Transverse colon (tissue), 4 donors: ENCODE measurements at regions not wholly inside any gene's neighbourhood (a gene's known extent, or its start where the extent isn't known, plus 50 kb on each side); places are given as distances from the start of the nearest gene placed in this dataset.

Experiments
- DNase-seq: peaks from one replicate; pipeline ENCODE4 v3.0.0-alpha.2; 2019
- H3K27ac ChIP-seq, 4 donors: fragments of 200-600 bp; sonication (generic); 2 replicates each; pipeline ENCODE4 v1.5.1; 2016 to 2018; ENCODE audit warnings: inconsistent platforms in 4 of 4
- H3K27me3 ChIP-seq: fragments of 200-600 bp; sonication (generic); 2 replicates; pipeline ENCODE4 v1.5.1; 2017; ENCODE audit warnings: inconsistent platforms
- H3K36me3 ChIP-seq, 4 donors: fragments of 200-600 bp; sonication (generic); 2 replicates each; pipeline ENCODE4 v1.5.1; 2017 to 2019; ENCODE audit warnings: inconsistent platforms in 4 of 4
- H3K4me1 ChIP-seq, 4 donors: fragments of 200-600 bp; sonication (generic); 2 replicates each; pipeline ENCODE4 v1.5.1; 2017 to 2020; ENCODE audit warnings: inconsistent platforms in 4 of 4
- H3K4me3 ChIP-seq, 4 donors: fragments of 200-600 bp; sonication (generic); 1 replicate in 1 of 4; 2 replicates in 3 of 4; pipeline versions ENCODE4 v1.5.1 to v1.6.1; 2017 to 2019; ENCODE audit warnings: inconsistent platforms in 4 of 4
- H3K9me3 ChIP-seq, 2 donors: fragments of 200-600 bp; sonication (generic); 2 replicates each; pipeline ENCODE4 v1.5.1; 2017 to 2019; ENCODE audit warnings: inconsistent platforms in 2 of 2
- CTCF ChIP-seq, 5 experiments: fragments of 200-600 bp in 3 of 5; fragments of 450-650 bp in 2 of 5; sonication (generic) in 3 of 5; IDR thresholded peaks; 1 replicate in 2 of 5; 2 replicates in 3 of 5; pipeline ENCODE4 v1.5.1; 2016 to 2017; ENCODE audit warnings: antibody characterized with exemption in 5 of 5, inconsistent platforms in 3 of 5, mild to moderate bottlenecking in 2 of 5, moderate library complexity in 1 of 5
- EP300 ChIP-seq: sonication (generic); formaldehyde crosslinking; IDR thresholded peaks from one replicate; pipeline ENCODE4 v1.6.1; 2017; ENCODE audit warnings: antibody characterized with exemption, low read depth
- POLR2A ChIP-seq: fragments of 450-650 bp; IDR thresholded peaks from one replicate; pipeline ENCODE4 v1.6.1; 2016; ENCODE audit warnings: antibody characterized with exemption, mild to moderate bottlenecking, moderate library complexity
- POLR2AphosphoS5 ChIP-seq, 3 donors: sonication (generic); formaldehyde crosslinking; IDR thresholded peaks; one replicate each; pipeline ENCODE4 v1.6.1; 2016; ENCODE audit warnings: antibody characterized with exemption in 3 of 3
- WGBS, 2 donors: methylation state at CpG; one replicate each; pipeline ENCODE4 v1.1.5; 2018; ENCODE audit warnings: low coverage in 1 of 2; 5-methylcytosine and 5-hydroxymethylcytosine counted together
- in situ Hi-C, 4 donors: fragments of 200-750 bp; cut with MboI; loops; one replicate each; pipeline versions ENCODE4 v1.15.0 to v1.15.1; 2017; ENCODE audit warnings: low sequenced_read_pairs in 3 of 4, low pct_ligation_motif_present in 1 of 4, low pct_unique_long_range_greater_than_20kb in 1 of 4
- intact Hi-C: fragments of 100-400 bp; cut with DNase I; formaldehyde crosslinking; loops from one replicate; pipeline ENCODE4 v1.15.1; 2023; ENCODE audit warnings: low total_unique reads

GRCh38 chr5:136621743-136622142 is 256.4 kb upstream of the TRPC7 start:
- Histone ChIP-seq H3K27me3 (no peaks in the 10 kb centered on the region), H3K36me3 (no peaks in the 10 kb centered on the region), H3K4me3 (no peak overlapping the region), H3K27ac (no peak overlapping the region), H3K4me1 (no peaks in the 10 kb centered on the region), H3K9me3 (no peaks in the 10 kb centered on the region)
- intact Hi-C loops (no loop called here), in situ Hi-C loops (no loop called here)
- WGBS, 2 donors: 38 to 44% methylated on average over 3 of the region's 3 CpGs
- TF ChIP-seq EP300 (no peak), CTCF (IDR thresholded peaks at IDR 0.05) (no peak), POLR2AphosphoS5 (IDR thresholded peaks at IDR 0.05) (no peak), POLR2A (no peak)
- no peak for DNase-seq

- Histone ChIP-seq H3K27ac (no peak overlapping the region), H3K27me3 (no peaks in the 10 kb centered on the region), H3K4me3 (no peak overlapping the region), H3K9me3 (no peaks in the 10 kb centered on the region), H3K36me3 (no peaks in the 10 kb centered on the region), H3K4me1 (no peaks in the 10 kb centered on the region)
- WGBS, 2 donors: 88 to 89% methylated on average over 1 of the region's 1 CpG
- TF ChIP-seq POLR2A: no peak
- no peak for TF ChIP-seq CTCF (IDR thresholded peaks at IDR 0.05)
- TF ChIP-seq POLR2AphosphoS5 (IDR thresholded peaks at IDR 0.05): no peak
- TF ChIP-seq EP300: no peak
- intact Hi-C loops (no loop called here), in situ Hi-C loops (no loop called here)
- DNase-seq: no peak
These were observed 255.3 kb upstream of the TRPC7 start for GRCh38 chr5:136620621-136621020.

- intact Hi-C loops: no loop called here
- Histone ChIP-seq H3K27me3 (no peaks in the 10 kb centered on the region), H3K4me3 (no peak overlapping the region), H3K36me3 (no peaks in the 10 kb centered on the region), H3K4me1 (no peaks in the 10 kb centered on the region), H3K27ac (no peak overlapping the region), H3K9me3 (no peaks in the 10 kb centered on the region)
- WGBS, 2 donors: 27 to 38% methylated on average over 1 of the region's 1 CpG
- in situ Hi-C loops: no loop called here
- TF ChIP-seq POLR2AphosphoS5 (IDR thresholded peaks at IDR 0.05): no peak
- no peak for TF ChIP-seq EP300
- DNase-seq: no peak
These were observed 254.7 kb upstream of the TRPC7 start for GRCh38 chr5:136620016-136620419.

- no peak overlapping the region for H3K4me3 ChIP-seq
- TF ChIP-seq POLR2AphosphoS5 (IDR thresholded peaks at IDR 0.05): no peak
- no peak for TF ChIP-seq POLR2A
- TF ChIP-seq EP300: no peak
- TF ChIP-seq CTCF (IDR thresholded peaks at IDR 0.05): no peak
- in situ Hi-C loops: no loop called here
- H3K9me3 ChIP-seq: no peaks in the 10 kb centered on the region
- WGBS, 2 donors: 79 to 85% methylated on average over 2 to 3 of the region's 3 CpGs
- H3K36me3 ChIP-seq: no peaks in the 10 kb centered on the region
- no peaks in the 10 kb centered on the region for H3K4me1 ChIP-seq
- H3K27me3 ChIP-seq: no peaks in the 10 kb centered on the region
- intact Hi-C loops: no loop called here
- H3K27ac ChIP-seq: no peak overlapping the region
- DNase-seq: no peak
These were observed 254.2 kb upstream of the TRPC7 start for GRCh38 chr5:136619556-136619955.

GRCh38 chr5:136615251-136616119 is 250.1 kb upstream of the TRPC7 start:
- Histone ChIP-seq H3K36me3 (no peaks in the 10 kb centered on the region), H3K27me3 (no peaks in the 10 kb centered on the region), H3K9me3 (no peaks in the 10 kb centered on the region), H3K4me3 (no peak overlapping the region), H3K4me1 (no peaks in the 10 kb centered on the region), H3K27ac (no peak overlapping the region)
- intact Hi-C loops: no loop called here
- TF ChIP-seq CTCF (IDR thresholded peaks at IDR 0.05): no peak
- TF ChIP-seq EP300: no peak
- TF ChIP-seq POLR2A: no peak
- no peak for TF ChIP-seq POLR2AphosphoS5 (IDR thresholded peaks at IDR 0.05)
- in situ Hi-C loops: no loop called here
- 57 to 62% methylated on average over 6 of the region's 6 CpGs for WGBS, 2 donors
- DNase-seq: no peak
